ENCODE measurements at regions not wholly inside any gene's neighbourhood (a gene's known extent, or its start where the extent isn't known, plus 50 kb on each side); places are given as distances from the start of the nearest gene placed in this dataset.

GRCh38 chr9:135017899-135018298, 69.6 kb upstream of the OLFM1 start:
- no peak overlapping the region for H2AFZ ChIP-seq (ENCODE audit: low read depth, low read length)
- no peaks in the 10 kb centered on the region for H4K20me1 ChIP-seq (ENCODE audit: insufficient read depth, low read length)
- H3K27me3 ChIP-seq (ENCODE audit: low read depth, low read length) = 0 out of 2 replicates have a peak, but pooled peaks cover 3% of the 10 kb centered on the region
- H3K4me2 ChIP-seq (ENCODE audit: low read length) = no peak overlapping the region
- H3K4me1 ChIP-seq (ENCODE audit: low read length) = peaks cover 6% of the 10 kb centered on the region; the same call in 1 of the 2 replicates
- no peaks in the 10 kb centered on the region for H3K36me3 ChIP-seq (replicated peaks; ENCODE audit: low read depth, low read length)
- no peak overlapping the region for H3K4me3 ChIP-seq (ENCODE audit: low read length)
- no peak overlapping the region for H3K9ac ChIP-seq (ENCODE audit: low read length)
- no peaks in the 10 kb centered on the region for H3K79me2 ChIP-seq (ENCODE audit: low read length)
- H3K27ac ChIP-seq (ENCODE audit: low read length) = no peak overlapping the region
- no peaks in the 10 kb centered on the region for H3K9me3 ChIP-seq (ENCODE audit: insufficient read depth, low read length)
- no peak for TF ChIP-seq EZH2phosphoT487 (IDR thresholded peaks at IDR 0.05; ENCODE audit: low read depth)

DNA sequence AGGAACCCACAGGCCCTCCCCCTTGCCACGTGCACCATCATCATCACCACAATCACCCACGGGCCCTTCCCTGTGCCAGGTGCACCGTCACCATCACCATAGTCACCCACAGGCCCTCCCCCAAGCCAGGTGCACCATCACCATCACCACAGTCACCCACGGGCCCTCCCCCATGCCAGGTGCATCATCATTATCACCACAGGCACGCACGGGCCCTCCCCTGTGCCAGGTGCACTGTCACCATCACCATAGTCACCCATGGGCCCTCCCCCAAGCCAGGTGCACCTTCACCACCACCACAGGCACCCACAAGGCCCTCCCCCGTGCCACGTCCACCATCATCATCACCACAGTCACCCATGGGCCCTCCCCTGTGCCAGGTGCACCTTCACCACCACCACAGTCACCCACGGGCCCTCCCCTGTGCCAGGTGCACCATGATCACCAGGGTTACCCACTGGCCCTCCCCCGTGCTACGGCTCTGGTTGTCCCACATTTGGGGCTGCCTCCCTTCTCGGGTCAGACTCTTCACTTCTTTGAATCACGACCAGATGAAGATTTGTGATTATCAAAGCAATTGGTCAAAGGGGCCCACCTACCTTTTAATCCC, 69.1 kb upstream of the OLFM1 start:
- no peak overlapping the region for H3K4me3 ChIP-seq (ENCODE audit: low read length)
- no peaks in the 10 kb centered on the region for H3K36me3 ChIP-seq (replicated peaks; ENCODE audit: low read depth, low read length)
- no peak overlapping the region for H3K4me2 ChIP-seq (ENCODE audit: low read length)
- H3K27ac ChIP-seq (ENCODE audit: low read length) = no peak overlapping the region
- H3K4me1 ChIP-seq (ENCODE audit: low read length) = peaks cover 5% of the 10 kb centered on the region; the same call in 1 of the 2 replicates
- no peaks in the 10 kb centered on the region for H3K79me2 ChIP-seq (ENCODE audit: low read length)
- H3K9ac ChIP-seq (ENCODE audit: low read length) = no peak overlapping the region
- H3K9me3 ChIP-seq (ENCODE audit: insufficient read depth, low read length) = no peaks in the 10 kb centered on the region
- TF ChIP-seq CTCF (IDR thresholded peaks at IDR 0.05; ENCODE audit: low read depth, low read length) (no peak), EZH2phosphoT487 (IDR thresholded peaks at IDR 0.05; ENCODE audit: low read depth) (no peak)
- no peaks in the 10 kb centered on the region for H4K20me1 ChIP-seq (ENCODE audit: insufficient read depth, low read length)
- H3K27me3 ChIP-seq (ENCODE audit: low read depth, low read length) = no peaks in the 10 kb centered on the region
- H2AFZ ChIP-seq (ENCODE audit: low read depth, low read length) = no peak overlapping the region

DNA sequence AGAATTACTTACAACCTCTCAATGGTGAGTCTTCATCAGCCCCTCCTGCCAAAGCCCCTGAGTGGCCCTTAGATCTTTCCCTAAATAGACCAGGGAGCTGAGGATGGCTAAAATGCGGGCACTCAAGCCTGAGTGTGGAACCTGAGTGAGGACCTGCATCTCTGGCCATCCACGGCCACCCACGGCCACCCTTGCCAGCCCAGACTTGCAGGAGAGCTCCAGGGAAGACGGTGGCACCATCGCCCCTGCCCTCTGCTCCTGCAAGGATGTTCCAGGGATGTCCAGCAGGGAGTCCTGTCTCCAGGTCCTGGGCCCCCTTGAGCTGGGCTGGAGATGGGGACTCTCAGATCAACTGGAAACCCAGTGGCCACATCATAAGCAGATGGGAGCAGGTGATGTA, 68.2 kb upstream of the OLFM1 start:
- no peak overlapping the region for H2AFZ ChIP-seq (ENCODE audit: low read depth, low read length)
- H3K27ac ChIP-seq (ENCODE audit: low read length) = no peak overlapping the region
- H3K4me3 ChIP-seq (ENCODE audit: low read length) = no peak overlapping the region
- H3K9ac ChIP-seq (ENCODE audit: low read length) = no peak overlapping the region
- no peak overlapping the region for H3K4me2 ChIP-seq (ENCODE audit: low read length)
- H4K20me1 ChIP-seq (ENCODE audit: insufficient read depth, low read length) = no peaks in the 10 kb centered on the region
- TF ChIP-seq CTCF (IDR thresholded peaks at IDR 0.05; ENCODE audit: low read depth, low read length) (no peak), EZH2phosphoT487 (IDR thresholded peaks at IDR 0.05; ENCODE audit: low read depth) (no peak)
- no peaks in the 10 kb centered on the region for H3K79me2 ChIP-seq (ENCODE audit: low read length)
- H3K4me1 ChIP-seq (ENCODE audit: low read length) = no peaks in the 10 kb centered on the region
- no peaks in the 10 kb centered on the region for H3K27me3 ChIP-seq (ENCODE audit: low read depth, low read length)
- no peaks in the 10 kb centered on the region for H3K36me3 ChIP-seq (replicated peaks; ENCODE audit: low read depth, low read length)
- no peaks in the 10 kb centered on the region for H3K9me3 ChIP-seq (ENCODE audit: insufficient read depth, low read length)

DNA sequence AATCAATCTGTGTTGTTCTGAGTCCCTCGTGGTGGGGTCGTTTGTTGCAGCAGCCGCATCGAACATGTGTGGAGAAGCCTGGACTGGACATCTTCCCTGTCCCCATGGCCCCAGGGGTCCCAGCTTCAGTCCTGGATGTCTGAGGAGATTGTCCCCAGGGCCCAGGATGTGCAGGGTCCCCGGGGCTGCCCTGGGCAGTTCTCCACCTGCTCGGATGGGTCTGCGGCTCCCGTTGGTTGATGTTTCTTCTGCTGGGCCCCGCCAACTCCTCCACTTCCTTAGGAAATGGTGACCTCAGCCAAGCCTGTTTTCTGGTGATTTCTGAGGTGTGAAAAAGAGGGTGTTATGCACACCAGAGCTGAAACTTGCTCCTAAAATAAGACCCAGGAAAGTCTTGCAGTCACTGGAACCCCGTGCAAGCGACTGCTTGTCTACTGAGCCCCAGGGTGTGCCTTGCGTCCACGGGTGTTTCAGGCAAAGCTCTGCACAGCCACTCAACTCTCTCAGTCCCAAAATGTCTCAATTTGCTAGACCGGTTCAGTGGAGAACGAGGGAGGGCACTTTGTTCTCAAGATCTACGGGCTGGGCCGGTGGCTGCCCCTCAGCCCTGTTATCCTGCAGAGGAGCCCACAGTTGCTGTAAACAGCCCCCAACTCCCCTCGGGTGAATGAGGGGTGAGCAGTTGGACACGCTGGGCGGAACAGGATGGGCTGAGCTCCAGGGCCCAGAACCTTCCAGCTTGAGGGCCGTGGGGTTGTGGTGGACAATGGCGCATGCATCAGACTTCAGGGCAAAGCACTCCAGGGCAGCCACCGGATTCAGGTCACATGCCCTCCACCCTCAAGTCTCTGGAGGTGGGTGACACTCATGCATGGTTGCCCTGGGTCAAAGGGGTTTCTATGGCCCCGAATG, 66.7 kb upstream of the OLFM1 start:
- H3K4me1 ChIP-seq (ENCODE audit: low read length) = no peaks in the 10 kb centered on the region
- no peaks in the 10 kb centered on the region for H3K36me3 ChIP-seq (replicated peaks; ENCODE audit: low read depth, low read length)
- TF ChIP-seq CTCF (IDR thresholded peaks at IDR 0.05; ENCODE audit: low read depth, low read length) = no peak
- TF ChIP-seq EZH2phosphoT487 (IDR thresholded peaks at IDR 0.05; ENCODE audit: low read depth) = no peak
- H3K27me3 ChIP-seq (ENCODE audit: low read depth, low read length) = peaks cover 3% of the 10 kb centered on the region; the same call in 1 of the 2 replicates
- H2AFZ ChIP-seq (ENCODE audit: low read depth, low read length) = no peak overlapping the region
- H3K79me2 ChIP-seq (ENCODE audit: low read length) = no peaks in the 10 kb centered on the region
- no peak overlapping the region for H3K27ac ChIP-seq (ENCODE audit: low read length)
- H3K4me2 ChIP-seq (ENCODE audit: low read length) = no peak overlapping the region
- no peak overlapping the region for H3K4me3 ChIP-seq (ENCODE audit: low read length)
- H4K20me1 ChIP-seq (ENCODE audit: insufficient read depth, low read length) = no peaks in the 10 kb centered on the region
- no peaks in the 10 kb centered on the region for H3K9me3 ChIP-seq (ENCODE audit: insufficient read depth, low read length)
- H3K9ac ChIP-seq (ENCODE audit: low read length) = no peak overlapping the region

All from OCI-LY3 (cell line).